ENCODE measurements at regions not wholly inside any gene's neighbourhood (a gene's known extent, or its start where the extent isn't known, plus 50 kb on each side); places are given as distances from the start of the nearest gene placed in this dataset.

DNA sequence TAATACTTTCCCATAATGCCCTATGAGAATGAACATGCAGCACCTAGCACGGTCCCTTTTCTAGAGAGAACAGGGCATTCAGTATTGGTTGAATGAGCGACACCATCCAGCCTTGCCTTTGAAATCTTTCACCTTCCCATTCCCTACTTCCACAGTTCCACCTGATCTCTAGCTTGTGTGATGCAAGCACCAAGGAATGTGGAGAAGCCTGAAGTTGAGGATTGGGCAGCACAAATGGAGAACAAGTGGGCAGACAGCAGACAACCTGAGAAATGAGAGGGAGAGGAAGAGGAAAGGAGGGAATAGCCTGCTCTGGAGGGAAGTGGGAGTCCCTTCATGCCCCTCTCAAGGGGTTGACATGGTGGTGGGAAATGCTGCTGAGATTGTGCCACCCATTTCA lies 365.1 kb upstream of the CXorf51A start:
- no peak overlapping the region for H3K4me3 ChIP-seq (ENCODE audit: low read depth, low read length)
- DNase-seq (ENCODE audit: low read depth), result no peak
- TF ChIP-seq, protein P1, sequence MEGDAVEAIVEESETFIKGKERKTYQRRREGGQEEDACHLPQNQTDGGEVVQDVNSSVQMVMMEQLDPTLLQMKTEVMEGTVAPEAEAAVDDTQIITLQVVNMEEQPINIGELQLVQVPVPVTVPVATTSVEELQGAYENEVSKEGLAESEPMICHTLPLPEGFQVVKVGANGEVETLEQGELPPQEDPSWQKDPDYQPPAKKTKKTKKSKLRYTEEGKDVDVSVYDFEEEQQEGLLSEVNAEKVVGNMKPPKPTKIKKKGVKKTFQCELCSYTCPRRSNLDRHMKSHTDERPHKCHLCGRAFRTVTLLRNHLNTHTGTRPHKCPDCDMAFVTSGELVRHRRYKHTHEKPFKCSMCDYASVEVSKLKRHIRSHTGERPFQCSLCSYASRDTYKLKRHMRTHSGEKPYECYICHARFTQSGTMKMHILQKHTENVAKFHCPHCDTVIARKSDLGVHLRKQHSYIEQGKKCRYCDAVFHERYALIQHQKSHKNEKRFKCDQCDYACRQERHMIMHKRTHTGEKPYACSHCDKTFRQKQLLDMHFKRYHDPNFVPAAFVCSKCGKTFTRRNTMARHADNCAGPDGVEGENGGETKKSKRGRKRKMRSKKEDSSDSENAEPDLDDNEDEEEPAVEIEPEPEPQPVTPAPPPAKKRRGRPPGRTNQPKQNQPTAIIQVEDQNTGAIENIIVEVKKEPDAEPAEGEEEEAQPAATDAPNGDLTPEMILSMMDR (IDR thresholded peaks at IDR 0.05; ENCODE audit: insufficient read depth, low read depth, low read length, missing control alignments), result no peak

DNA sequence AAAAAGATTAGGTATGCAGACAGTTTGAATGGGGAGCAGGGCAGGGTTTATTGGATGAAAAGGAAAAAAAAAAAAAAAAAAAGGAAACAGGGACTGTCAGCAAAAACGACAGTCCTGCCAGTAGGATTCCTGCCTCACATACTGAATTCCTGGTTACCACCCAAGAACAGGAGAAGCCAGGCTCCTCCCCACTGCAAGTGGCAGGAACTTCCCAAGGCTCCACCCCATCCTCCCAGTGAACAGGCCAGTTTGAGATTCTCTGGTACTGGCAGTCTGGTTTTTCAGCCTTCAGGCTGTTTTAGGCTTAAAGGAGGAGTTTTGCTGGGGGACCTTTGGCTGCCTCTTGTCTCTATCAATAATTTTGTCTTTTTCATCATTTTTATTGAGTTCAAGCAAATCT lies 360.0 kb upstream of the CXorf51A start:
- TF ChIP-seq, protein P1 (IDR thresholded peaks at IDR 0.05; ENCODE audit: insufficient read depth, low read depth, low read length, missing control alignments), result no peak
- DNase-seq (ENCODE audit: low read depth), result no peak
- no peak overlapping the region for H3K4me3 ChIP-seq (ENCODE audit: low read depth, low read length)

DNA sequence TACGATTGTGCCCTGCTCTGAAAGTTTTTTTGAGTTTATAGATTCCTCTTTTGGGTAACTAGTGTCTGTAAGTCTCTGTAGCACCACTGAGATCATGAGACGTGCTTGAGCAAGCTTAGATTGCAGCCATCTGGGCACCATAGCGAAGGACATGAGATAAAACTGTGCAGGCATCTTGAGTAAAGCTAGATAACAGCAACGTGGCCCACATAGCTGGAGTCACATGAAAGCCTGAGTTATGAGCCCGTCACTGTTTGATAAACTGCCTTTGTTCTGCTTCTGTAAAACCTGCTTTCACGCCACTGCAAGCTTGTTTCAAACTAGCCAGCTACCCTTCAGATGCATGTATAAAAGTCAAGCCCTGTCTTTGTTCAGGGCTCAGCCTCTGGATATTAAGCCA lies 359.1 kb upstream of the CXorf51A start:
- TF ChIP-seq, protein P1 (IDR thresholded peaks at IDR 0.05; ENCODE audit: insufficient read depth, low read depth, low read length, missing control alignments), result no peak
- DNase-seq (ENCODE audit: low read depth), result no peak
- no peak overlapping the region for H3K4me3 ChIP-seq (ENCODE audit: low read depth, low read length)

DNA sequence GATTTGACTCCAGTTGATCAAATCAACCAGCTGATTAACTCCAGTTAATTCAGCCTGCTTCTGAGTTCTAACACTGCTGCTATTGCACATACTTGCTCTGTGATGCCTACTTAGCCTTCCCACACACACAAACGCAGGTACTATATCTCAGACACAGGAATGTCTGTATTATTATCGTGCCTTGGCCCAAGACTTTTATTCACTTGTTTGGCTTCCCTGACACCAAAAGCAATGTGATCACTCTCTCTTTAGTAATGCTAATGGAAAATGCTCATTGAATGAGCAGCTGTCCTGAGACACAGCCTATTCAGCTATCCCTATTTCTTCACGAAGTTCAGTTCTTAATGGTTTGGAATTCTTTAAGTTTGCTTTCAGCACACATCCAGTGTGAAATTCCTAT lies 356.4 kb upstream of the CXorf51A start:
- DNase-seq (ENCODE audit: low read depth), result no peak

More for the DNA sequence above, 356.4 kb upstream of the CXorf51A start:
- TF ChIP-seq, protein P1 (IDR thresholded peaks at IDR 0.05; ENCODE audit: insufficient read depth, low read depth, low read length, missing control alignments), result no peak
- H3K4me3 ChIP-seq (ENCODE audit: low read depth, low read length), result no peak overlapping the region
